Sigmoid colon (tissue), 6 donors: ENCODE measurements at regions not wholly inside any gene's neighbourhood (a gene's known extent, or its start where the extent isn't known, plus 50 kb on each side); places are given as distances from the start of the nearest gene placed in this dataset.

ENCODE experiments used
- DNase-seq: peaks from one replicate; pipeline ENCODE4 v3.0.0-alpha.2; 2019
- H3K27ac ChIP-seq, 4 donors: fragments of 200-600 bp; sonication (generic); one replicate each; pipeline ENCODE4 v1.5.1; 2016 to 2019; ENCODE audit warnings: mild to moderate bottlenecking in 1 of 4
- H3K27me3 ChIP-seq, 3 donors: fragments of 200-600 bp; sonication (generic); one replicate each; pipeline ENCODE4 v1.5.1; 2019; ENCODE audit warnings: mild to moderate bottlenecking in 1 of 3
- H3K36me3 ChIP-seq, 4 donors: fragments of 200-600 bp; sonication (generic); one replicate each; pipeline ENCODE4 v1.5.1; 2016 to 2019
- H3K4me1 ChIP-seq, 4 donors: fragments of 200-600 bp; sonication (generic); one replicate each; pipeline ENCODE4 v1.5.1; 2017 to 2019
- H3K4me3 ChIP-seq, 4 donors: fragments of 200-600 bp; sonication (generic); one replicate each; pipeline ENCODE4 v1.5.1; 2017 to 2019; ENCODE audit warnings: mild to moderate bottlenecking in 2 of 4, moderate library complexity in 1 of 4
- H3K9me3 ChIP-seq, 4 donors: fragments of 200-600 bp in 3 of 4; sonication (generic) in 3 of 4; one replicate each; pipeline versions ENCODE4 v1.5.1 to v1.6.1; 2013 to 2019
- CTCF ChIP-seq, 4 experiments: fragments of 450-650 bp in 3 of 4; fragments of 200-600 bp in 1 of 4; IDR thresholded peaks; one replicate each; pipeline ENCODE4 v1.5.1; 2016 to 2019; ENCODE audit warnings: antibody characterized with exemption in 4 of 4, mild to moderate bottlenecking in 3 of 4, moderate library complexity in 2 of 4
- EP300 ChIP-seq, 4 donors: sonication (generic); formaldehyde crosslinking; IDR thresholded peaks; one replicate each; pipeline ENCODE4 v1.6.1; 2017; ENCODE audit warnings: antibody characterized with exemption in 4 of 4
- POLR2A ChIP-seq, 2 donors: fragments of 450-650 bp; IDR thresholded peaks; one replicate each; pipeline ENCODE4 v1.6.1; 2016; ENCODE audit warnings: antibody characterized with exemption in 2 of 2, mild to moderate bottlenecking in 2 of 2, moderate library complexity in 2 of 2
- POLR2AphosphoS5 ChIP-seq, 4 donors: sonication (generic); formaldehyde crosslinking; IDR thresholded peaks; one replicate each; pipeline ENCODE4 v1.6.1; 2017; ENCODE audit warnings: antibody characterized with exemption in 4 of 4
- WGBS, 2 donors: extraction: QIAGEN DNeasy Blood & Tissue Kit; methylation state at CpG; one replicate each; pipeline ENCODE4 v1.1.7; 2013; 5-methylcytosine and 5-hydroxymethylcytosine counted together
- intact Hi-C: fragments of 100-400 bp; cut with DNase I; formaldehyde crosslinking; loops from one replicate; pipeline ENCODE4 v1.15.1; 2023
- donor health status: healthy with polysubstance abuse.
- donor health status: healthy.

DNA sequence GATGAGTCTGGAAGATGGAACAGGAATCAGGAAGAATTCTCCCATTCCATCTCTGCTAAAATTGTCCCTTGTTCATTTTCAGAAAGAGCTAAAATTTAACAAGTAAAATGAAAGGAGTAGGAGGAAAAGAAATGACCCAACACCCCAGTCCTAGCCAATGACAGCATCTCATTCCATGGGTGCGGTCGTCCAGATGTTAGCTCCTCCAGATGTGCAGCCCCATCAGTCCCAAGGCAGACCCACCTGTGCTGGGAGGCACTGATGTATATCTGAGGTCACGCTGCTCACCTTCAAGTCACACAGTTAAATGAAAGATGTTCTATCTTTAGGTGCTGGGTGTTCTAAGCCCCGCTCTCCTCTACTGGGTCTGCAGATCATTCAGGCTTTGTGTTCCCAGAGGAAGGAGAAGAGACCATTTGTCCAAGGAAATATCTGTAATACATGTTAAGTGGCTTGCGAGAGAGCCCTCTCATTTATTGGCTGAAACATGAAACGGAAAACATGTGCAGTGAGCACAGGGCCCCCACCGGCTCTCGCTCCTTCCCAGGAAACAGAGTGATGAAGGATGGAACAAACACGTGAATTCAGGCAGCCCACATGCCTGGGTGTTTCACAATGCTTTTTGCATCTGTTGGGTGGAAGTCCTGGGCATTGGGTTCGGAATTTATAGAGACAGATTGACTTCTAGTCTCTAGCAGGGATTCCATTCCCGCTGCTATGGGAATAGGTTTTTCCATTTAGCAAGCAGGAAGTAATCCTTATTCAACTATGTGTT lies 294.6 kb downstream of the NUAK1 start:
- peak; percentile 65 for DNase-seq
- intact Hi-C loops, result no loop called here
- no peaks in the 10 kb centered on the region for H3K27me3 ChIP-seq
- no peak for TF ChIP-seq CTCF (IDR thresholded peaks at IDR 0.05)
- no peak for TF ChIP-seq POLR2AphosphoS5 (IDR thresholded peaks at IDR 0.05)
- TF ChIP-seq POLR2A (IDR thresholded peaks at IDR 0.05), result no peak
- no peak for TF ChIP-seq EP300 (IDR thresholded peaks at IDR 0.05)
- no peaks in the 10 kb centered on the region for H3K9me3 ChIP-seq
- no peak overlapping the region for H3K4me3 ChIP-seq
- H3K4me1 ChIP-seq, result no peaks in the 10 kb centered on the region
- H3K27ac ChIP-seq, result no peak overlapping the region
- H3K36me3 ChIP-seq, result no peaks in the 10 kb centered on the region
- WGBS, 2 donors, result 83 to 84% methylated on average over 11 of the region's 11 CpGs

GRCh38 chr12:105846331-105846730 lies 292.4 kb downstream of the NUAK1 start:
- TF ChIP-seq POLR2A (IDR thresholded peaks at IDR 0.05) (no peak), CTCF (IDR thresholded peaks at IDR 0.05) (no peak), POLR2AphosphoS5 (IDR thresholded peaks at IDR 0.05) (no peak), EP300 (IDR thresholded peaks at IDR 0.05) (no peak)
- Histone ChIP-seq H3K27me3 (no peaks in the 10 kb centered on the region), H3K27ac (no peak overlapping the region), H3K4me3 (no peak overlapping the region), H3K36me3 (no peaks in the 10 kb centered on the region), H3K4me1 (no peaks in the 10 kb centered on the region), H3K9me3 (no peaks in the 10 kb centered on the region)
- intact Hi-C loops, result no loop called here
- no peak for DNase-seq

DNA sequence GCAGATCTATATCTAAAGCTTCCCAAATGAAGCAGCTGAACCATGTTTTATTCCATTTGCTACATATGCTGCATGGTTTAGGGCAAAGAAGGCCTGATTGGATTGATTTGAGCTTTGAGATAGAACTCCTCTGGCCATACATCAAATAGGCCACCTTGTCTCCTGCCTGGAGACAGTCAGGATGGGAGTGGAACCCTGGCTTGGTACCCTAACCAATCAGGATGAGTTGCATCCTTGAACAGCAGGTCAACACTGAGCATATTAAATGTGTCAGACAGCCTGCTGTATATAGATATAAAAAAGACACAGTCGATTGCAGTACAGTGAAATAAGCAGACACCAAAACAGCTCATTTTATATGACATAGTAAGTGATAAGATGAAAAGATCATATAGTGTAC lies 291.7 kb downstream of the NUAK1 start:
- Histone ChIP-seq H3K4me1 (no peaks in the 10 kb centered on the region), H3K27ac (no peak overlapping the region), H3K4me3 (no peak overlapping the region), H3K36me3 (no peaks in the 10 kb centered on the region), H3K27me3 (no peaks in the 10 kb centered on the region), H3K9me3 (no peaks in the 10 kb centered on the region)
- WGBS, 2 donors, result 78 to 88% methylated on average over 1 of the region's 1 CpG
- intact Hi-C loops, result no loop called here
- no peak for TF ChIP-seq CTCF (IDR thresholded peaks at IDR 0.05)
- TF ChIP-seq POLR2AphosphoS5 (IDR thresholded peaks at IDR 0.05), result no peak
- DNase-seq, result no peak

DNA sequence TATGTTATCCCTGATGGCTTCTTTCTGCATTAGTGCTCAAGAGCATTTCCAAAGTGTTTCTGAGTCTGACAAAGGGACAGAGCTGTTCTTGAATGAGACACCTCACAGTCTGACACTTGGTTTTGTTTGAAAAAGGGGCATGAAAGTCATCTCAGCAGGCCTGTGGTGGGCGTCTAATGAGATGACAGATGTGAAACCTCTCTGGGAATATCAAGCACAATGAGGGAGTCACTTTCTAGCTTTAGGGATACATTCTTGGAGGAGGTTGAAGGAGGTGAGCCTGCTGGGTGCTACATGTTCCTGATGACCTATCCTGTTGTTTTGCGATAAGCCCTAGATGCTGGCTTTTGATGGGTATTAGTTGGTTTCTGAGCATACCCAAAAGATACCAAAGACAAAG lies 290.5 kb downstream of the NUAK1 start:
- intact Hi-C loops, result no loop called here
- 85 to 91% methylated on average over 2 of the region's 2 CpGs for WGBS, 2 donors
- Histone ChIP-seq H3K36me3 (no peaks in the 10 kb centered on the region), H3K9me3 (no peaks in the 10 kb centered on the region), H3K27ac (no peak overlapping the region), H3K4me1 (no peaks in the 10 kb centered on the region), H3K27me3 (no peaks in the 10 kb centered on the region), H3K4me3 (no peak overlapping the region)
- DNase-seq, result no peak
- no peak for TF ChIP-seq CTCF (IDR thresholded peaks at IDR 0.05)
- TF ChIP-seq POLR2AphosphoS5 (IDR thresholded peaks at IDR 0.05), result no peak
- TF ChIP-seq EP300 (IDR thresholded peaks at IDR 0.05), result no peak
- TF ChIP-seq POLR2A (IDR thresholded peaks at IDR 0.05), result no peak
